Stimulated activated CD8-positive, alpha-beta memory T cell treated with anti-CD3 and anti-CD28 coated beads, Interleukin-7, amount 100 ng/mL, for 1 hour (primary cell): ENCODE measurements at regions not wholly inside any gene's neighbourhood (a gene's known extent, or its start where the extent isn't known, plus 50 kb on each side); places are given as distances from the start of the nearest gene placed in this dataset.
"Not testable (repeated sequence)": the region's sequence is repeated elsewhere in the genome, so short reads cannot be mapped to it uniquely, and the experiment has no call there.

Experiments
- DNase-seq, 2 donors: peaks; one replicate each; pipeline ENCODE4 v3.0.0-alpha.2; 2020; ENCODE audit warnings: low read depth in 2 of 2

GRCh38 chr10:44008270-44008916, 359.7 kb upstream of the ZNF32 start:
- no peak for DNase-seq

DNA sequence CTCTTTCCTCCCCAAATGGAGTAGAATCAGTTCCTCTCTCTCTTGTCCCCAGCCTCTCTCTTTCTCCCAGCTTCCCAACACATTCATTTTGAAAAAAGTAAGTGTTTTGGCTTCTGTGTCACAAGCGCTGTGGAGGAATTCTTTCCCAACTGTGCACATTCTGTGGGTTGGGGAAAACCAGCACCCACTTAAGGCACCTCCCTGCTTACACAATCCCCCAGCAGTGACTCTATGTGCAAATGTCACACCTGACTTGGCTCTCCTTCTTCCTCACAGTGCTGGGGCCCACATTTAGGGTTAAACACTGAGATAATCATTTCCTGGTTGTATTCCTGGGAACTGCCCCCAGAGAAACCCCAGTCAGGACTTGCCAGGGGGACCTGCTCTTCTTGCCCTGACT, 358.1 kb upstream of the ZNF32 start:
- DNase-seq: no peak

DNA sequence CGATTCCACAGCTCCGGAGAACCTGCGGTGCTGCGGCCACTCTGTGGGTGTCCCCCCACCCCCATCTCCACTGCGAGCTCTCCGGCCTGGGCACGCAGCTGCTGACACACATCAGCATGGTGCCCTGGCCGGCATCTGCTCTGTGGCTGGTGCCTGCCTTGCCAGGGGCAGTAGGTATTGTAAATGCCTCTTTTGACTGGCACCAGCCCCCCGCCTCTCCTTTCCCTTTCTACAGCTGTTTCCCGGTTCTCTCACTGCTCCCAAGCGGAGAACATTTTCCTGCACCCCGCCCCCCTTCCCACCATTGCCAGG, 357.1 kb upstream of the ZNF32 start:
- DNase-seq: no peak

DNA sequence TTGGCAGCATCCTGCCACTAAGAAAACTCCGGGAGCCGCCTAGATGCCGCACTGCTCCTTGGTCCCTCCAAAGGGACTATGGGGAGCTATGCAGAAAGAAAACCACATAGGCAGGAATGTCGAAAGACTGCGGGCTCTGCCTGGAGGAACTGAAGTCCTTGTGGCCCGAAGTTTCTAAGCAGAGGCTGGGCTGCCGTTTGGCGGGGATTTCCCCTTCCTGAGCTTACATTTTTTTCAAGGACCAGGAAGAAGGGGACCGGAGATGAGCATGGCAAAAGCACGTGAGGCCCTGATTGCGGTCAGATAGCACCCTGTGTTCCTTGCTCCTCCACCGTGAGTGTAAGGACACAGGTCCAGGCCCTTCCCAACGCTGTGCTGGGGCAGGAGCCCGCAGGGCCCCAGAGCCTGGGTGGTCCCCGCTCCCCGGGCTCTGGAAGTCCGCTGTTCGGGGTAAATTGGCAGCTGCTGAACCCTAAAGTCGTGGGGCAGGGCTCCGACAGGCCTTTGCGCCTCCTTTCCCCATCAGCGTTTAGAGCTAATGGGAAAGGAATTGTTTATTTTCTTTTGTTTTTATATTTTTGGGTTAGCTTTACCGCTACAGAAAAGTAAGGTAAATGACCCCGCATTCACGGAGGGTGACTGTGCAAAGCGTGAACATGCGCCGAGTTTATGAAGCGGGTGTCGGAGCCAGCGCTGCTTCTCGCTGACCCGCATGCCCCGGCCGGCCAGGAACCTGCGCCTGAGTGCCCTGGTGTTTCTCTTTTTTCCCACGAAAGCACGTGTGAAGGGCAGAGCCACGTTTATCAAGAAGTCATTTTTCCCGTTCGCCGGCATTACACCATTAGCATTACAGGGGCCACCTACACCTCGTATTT, 356.5 kb upstream of the ZNF32 start:
- DNase-seq: no peak

- DNase-seq: no peak
Measured at GRCh38 chr10:43998021-43998809, 349.5 kb upstream of the ZNF32 start.

GRCh38 chr10:43997330-43997729, 348.6 kb upstream of the ZNF32 start:
- no peak for DNase-seq

DNA sequence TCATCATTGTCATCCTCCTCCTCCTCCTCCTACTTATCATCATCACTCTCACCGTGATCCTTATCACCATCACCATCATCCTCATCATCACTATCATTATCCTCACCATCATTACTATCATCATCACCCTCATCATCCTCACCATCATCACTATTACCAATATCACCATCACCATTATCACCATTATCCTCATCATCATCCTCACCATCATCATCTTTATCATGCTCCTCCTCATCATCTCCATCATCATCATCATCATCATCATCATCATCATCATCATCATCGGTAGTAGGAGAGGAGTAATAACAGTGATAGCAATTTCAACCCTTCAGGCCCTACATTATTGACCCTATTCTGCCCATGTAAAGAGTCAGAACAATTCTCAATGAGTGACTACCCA, 345.9 kb upstream of the ZNF32 start:
- no peak for DNase-seq

GRCh38 chr10:43992816-43993215, 344.1 kb upstream of the ZNF32 start:
- DNase-seq: not testable (repeated sequence)

GRCh38 chr10:43986374-43986773, 337.7 kb upstream of the ZNF32 start:
- DNase-seq: no peak

DNA sequence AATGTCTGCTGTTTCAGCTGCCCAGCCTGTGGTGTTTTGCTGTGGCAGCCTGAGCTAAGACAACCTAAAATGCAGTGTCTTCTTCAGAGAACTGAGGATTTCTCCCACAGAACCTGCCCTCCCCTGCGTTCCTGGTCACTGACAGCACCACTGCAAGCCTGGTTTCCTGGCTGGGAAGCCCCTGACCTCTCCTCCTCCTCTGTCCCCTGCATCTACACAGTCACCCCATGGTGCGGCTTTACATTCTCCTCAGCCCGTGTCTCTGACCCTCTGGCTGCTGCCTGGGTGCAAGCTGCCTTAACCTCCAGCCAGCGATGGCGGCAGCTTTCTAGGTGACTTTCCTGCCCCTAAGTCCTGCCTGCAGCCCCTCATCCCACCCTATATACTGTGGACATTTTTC, 337.3 kb upstream of the ZNF32 start:
- no peak for DNase-seq

DNA sequence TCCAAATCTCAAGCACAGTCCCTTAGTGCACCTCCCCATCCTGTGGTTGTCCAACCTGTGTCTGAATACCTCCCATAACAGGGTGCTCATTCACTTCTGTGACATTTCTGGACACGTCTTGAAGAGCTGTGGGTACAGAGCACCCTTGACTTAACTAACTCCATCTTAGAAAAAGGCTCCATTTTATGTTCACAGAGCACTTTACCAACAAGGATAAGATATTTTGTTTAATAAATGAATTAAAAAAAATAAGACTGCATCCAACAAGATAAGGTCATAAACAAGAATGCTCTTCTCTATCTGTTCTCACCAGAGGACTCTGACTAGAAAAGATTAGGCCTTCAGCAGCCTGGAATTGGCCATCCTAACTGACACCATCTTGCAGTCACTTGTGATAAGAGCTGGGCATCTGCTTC, 335.2 kb upstream of the ZNF32 start:
- no peak for DNase-seq

DNA sequence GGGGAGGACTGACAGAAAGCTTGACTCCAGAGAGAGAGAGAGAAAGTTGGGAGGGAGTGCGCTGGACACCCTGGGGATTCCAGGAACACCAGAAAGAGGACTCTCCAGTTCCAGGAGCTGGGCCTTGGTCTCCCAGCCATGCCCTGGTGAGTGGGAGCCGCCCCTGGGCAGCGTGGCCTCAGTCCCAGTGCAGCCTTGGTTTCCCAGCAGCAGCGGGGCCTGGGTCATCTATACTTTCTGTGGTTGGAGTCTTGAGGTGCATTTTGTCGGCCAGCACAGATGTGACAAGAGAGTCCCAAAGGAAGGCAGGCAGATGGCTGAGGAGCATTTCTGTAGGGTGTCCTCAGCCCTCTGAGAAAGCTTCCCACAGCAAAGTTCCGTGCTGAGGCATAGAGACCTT, 334.7 kb upstream of the ZNF32 start:
- no peak for DNase-seq

GRCh38 chr10:43982250-43982649, 333.6 kb upstream of the ZNF32 start:
- no peak for DNase-seq

- DNase-seq: no peak
Measured at GRCh38 chr10:43981696-43982095, 333.0 kb upstream of the ZNF32 start.

GRCh38 chr10:43981232-43981631, 332.6 kb upstream of the ZNF32 start:
- DNase-seq: no peak

GRCh38 chr10:43980715-43981114, 332.0 kb upstream of the ZNF32 start:
- no peak for DNase-seq

DNA sequence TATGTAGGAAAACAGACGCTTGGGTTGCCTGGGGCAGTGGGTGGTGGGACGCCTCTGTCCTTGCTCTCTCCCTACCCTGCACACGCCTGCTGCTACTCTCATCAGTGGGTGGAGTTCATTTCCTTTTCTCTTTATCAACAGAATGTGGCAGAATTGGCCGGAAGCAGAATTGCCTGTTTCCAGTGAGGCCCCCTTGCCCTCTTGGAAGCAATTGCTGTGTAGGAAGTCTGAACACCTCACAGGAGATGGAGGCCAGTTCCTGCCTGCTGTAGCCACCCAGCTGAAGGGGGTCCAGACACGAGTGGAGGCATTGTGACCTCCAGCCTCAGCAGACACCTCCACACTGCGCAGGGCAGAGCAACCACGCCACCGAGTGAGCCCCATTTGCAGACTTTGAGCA, 331.6 kb upstream of the ZNF32 start:
- no peak for DNase-seq

DNA sequence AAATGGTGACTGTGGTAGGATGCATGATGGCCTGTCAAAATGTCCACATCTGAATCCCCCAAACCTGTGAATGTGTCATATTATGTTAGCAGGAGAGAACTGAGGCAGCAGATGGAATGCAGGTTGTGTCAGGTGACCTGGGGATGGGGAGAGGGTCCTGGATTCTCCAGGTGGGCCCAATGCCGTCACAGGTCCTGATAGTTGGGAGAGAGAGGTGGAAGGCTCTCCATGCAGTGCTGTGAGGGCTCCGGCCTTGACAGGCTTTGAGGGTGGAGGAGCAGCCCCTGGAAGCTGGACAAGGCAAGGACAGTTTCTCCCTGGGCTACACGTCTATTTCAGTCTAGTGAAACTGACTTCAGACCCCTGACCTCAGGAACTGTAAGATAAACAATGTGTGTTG, 330.9 kb upstream of the ZNF32 start:
- no peak for DNase-seq

DNA sequence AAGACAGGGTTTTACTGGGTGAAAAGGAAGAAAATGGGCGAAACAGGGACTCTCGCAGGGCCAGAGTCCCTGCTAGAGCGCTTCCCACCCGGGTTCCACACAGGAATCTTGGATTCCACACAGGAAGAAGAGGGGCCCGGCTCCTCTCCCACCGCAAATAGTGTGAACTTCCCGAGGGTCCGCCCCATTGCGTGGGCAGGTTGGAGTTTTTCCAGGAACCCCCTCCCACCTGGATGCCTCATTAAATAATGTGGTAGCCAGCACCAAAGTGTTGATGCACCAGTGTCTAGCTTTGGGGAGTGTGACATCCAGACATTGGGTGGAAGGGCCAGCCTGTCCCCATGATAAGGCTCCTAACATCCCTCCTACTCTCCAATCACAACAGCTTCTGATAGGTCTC, 330.3 kb upstream of the ZNF32 start:
- DNase-seq: no peak

- no peak for DNase-seq
Measured at GRCh38 chr10:43978091-43978490, 329.4 kb upstream of the ZNF32 start.

DNA sequence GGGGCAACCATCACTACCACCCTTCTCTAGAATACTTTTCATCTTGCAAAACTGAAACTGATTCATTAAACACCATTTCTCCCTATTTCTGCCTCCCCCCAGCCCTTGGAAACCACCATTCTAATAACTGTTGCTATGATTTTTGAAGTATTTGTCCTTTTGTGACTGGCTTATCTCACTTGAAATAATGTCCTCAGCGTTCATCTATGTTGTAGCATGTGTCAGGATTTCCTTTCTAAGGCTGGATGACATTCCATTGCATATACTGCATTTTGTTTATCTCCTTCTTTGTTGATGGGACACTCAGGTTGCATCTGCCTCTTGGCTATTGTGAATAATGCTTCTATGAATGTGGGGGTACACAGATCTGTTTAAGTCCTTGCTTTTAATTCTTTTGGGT, 327.6 kb upstream of the ZNF32 start:
- no peak for DNase-seq

GRCh38 chr10:43973801-43974200, 325.1 kb upstream of the ZNF32 start:
- no peak for DNase-seq
